B cell (primary cell): ENCODE measurements at regions not wholly inside any gene's neighbourhood (a gene's known extent, or its start where the extent isn't known, plus 50 kb on each side); places are given as distances from the start of the nearest gene placed in this dataset.

Source experiments
- ATAC-seq: fragments of 200-7000 bp; cut with Tn5 transposase; one replicate; pipeline ENCODE4 v1.10.0; 2021; ENCODE audit warnings: low read depth, mild to moderate bottlenecking, moderate number of reproducible peaks, moderate library complexity
- CTCF ChIA-PET: fragments of 350-600 bp; sonication (Branson Sonifier 250); formaldehyde crosslinking; loops from one replicate; lab custom pipeline; 2021; ENCODE audit warnings: antibody characterized with exemption, inconsistent platforms; lab: Charles Lee
- POLR2A ChIA-PET: fragments of 350-600 bp; sonication (Branson Sonifier 250); formaldehyde crosslinking; loops from one replicate; lab custom pipeline; 2021; ENCODE audit warnings: antibody characterized with exemption; lab: Charles Lee
- DNase-seq: peaks from one replicate; pipeline ENCODE4 v3.0.0; 2013
- H2AFZ ChIP-seq: 2 replicates; pipeline ENCODE4 v1.6.1; 2012; ENCODE audit warnings: mild to moderate bottlenecking, low read depth, low read length; ENCODE audit not compliant: insufficient read depth, poor library complexity, severe bottlenecking
- H3K27ac ChIP-seq, 2 donors: 1 replicate in 1 of 2; 2 replicates in 1 of 2; pipeline ENCODE4 v1.5.1; 2012 to 2013; ENCODE audit warnings: low read length in 2 of 2, mild to moderate bottlenecking in 2 of 2, moderate library complexity in 1 of 2
- H3K27me3 ChIP-seq, 4 experiments: fragments of 200-600 bp in 1 of 4; sonication (generic) in 1 of 4; replicated peaks in 1 of 4; 1 replicate in 2 of 4; 2 replicates in 2 of 4; pipeline versions ENCODE4 v1.6.1 to v1.7.0; 2013 to 2016; ENCODE audit warnings: low read length in 3 of 4, mild to moderate bottlenecking in 2 of 4, mixed read lengths in 1 of 4, moderate library complexity in 1 of 4; ENCODE audit not compliant: insufficient read depth in 4 of 4, control insufficient read depth in 3 of 4; ENCODE audit errors: control extremely low read depth in 1 of 4
- H3K36me3 ChIP-seq, 2 experiments: replicated peaks in 1 of 2; 1 replicate in 1 of 2; 2 replicates in 1 of 2; pipeline versions ENCODE4 v1.6.1 to v1.7.1; 2013; ENCODE audit warnings: low read length in 1 of 2; ENCODE audit not compliant: insufficient read depth in 2 of 2, control insufficient read depth in 1 of 2; ENCODE audit errors: control extremely low read depth in 1 of 2, extremely low read depth in 1 of 2
- H3K4me1 ChIP-seq, 2 donors: fragments of 200-600 bp in 1 of 2; sonication (generic) in 1 of 2; 1 replicate in 1 of 2; 2 replicates in 1 of 2; pipeline versions ENCODE4 v1.5.1 to v1.6.1; 2013 to 2017; ENCODE audit warnings: low read length in 2 of 2; ENCODE audit not compliant: control insufficient read depth in 2 of 2, insufficient read depth in 2 of 2
- H3K4me2 ChIP-seq: replicated peaks from 2 replicates; pipeline ENCODE3; 2012; ENCODE audit warnings: mild to moderate bottlenecking, low read depth, low read length; ENCODE audit not compliant: poor library complexity, severe bottlenecking
- H3K4me3 ChIP-seq, 5 experiments: fragments of 200-600 bp in 1 of 5; sonication (generic) in 1 of 5; 1 replicate in 3 of 5; 2 replicates in 2 of 5; pipeline versions ENCODE4 v1.5.1 to v1.7.0; 2011 to 2016; ENCODE audit warnings: low read length in 4 of 5, mild to moderate bottlenecking in 4 of 5, low read depth in 2 of 5, control low read depth in 1 of 5, moderate library complexity in 1 of 5; ENCODE audit not compliant: insufficient read depth in 1 of 5; ENCODE audit errors: control extremely low read depth in 1 of 5, extremely low read depth in 1 of 5
- H3K79me2 ChIP-seq: fragments of 200-600 bp; sonication (generic); one replicate; pipeline ENCODE4 v1.6.0; 2016; ENCODE audit warnings: low read length; ENCODE audit not compliant: control insufficient read depth, insufficient read depth
- H3K9ac ChIP-seq: fragments of 200-600 bp; sonication (generic); 2 replicates; pipeline ENCODE4 v1.6.1; 2017; ENCODE audit warnings: mild to moderate bottlenecking, low read length, moderate library complexity
- H3K9me3 ChIP-seq, 3 donors: one replicate each; pipeline versions ENCODE4 v1.6.1 to v1.7.1; 2013; ENCODE audit warnings: low read length in 2 of 3; ENCODE audit not compliant: control insufficient read depth in 2 of 3, insufficient read depth in 1 of 3; ENCODE audit errors: control extremely low read depth in 1 of 3
- H4K20me1 ChIP-seq: 2 replicates; pipeline ENCODE4 v1.6.0; 2012; ENCODE audit warnings: mild to moderate bottlenecking, low read length; ENCODE audit not compliant: insufficient read depth, control insufficient read depth, poor library complexity, severe bottlenecking
- H3K27ac Mint-ChIP-seq: one replicate; pipeline ENCODE4 v1.8.0; 2021; ENCODE audit warnings: mixed read lengths
- H3K27me3 Mint-ChIP-seq: one replicate; pipeline ENCODE4 v1.8.0; 2021; ENCODE audit warnings: mixed read lengths
- H3K4me1 Mint-ChIP-seq: one replicate; pipeline ENCODE4 v1.8.0; 2021; ENCODE audit warnings: mixed read lengths
- H3K4me3 Mint-ChIP-seq: one replicate; pipeline ENCODE4 v1.8.0; 2021; ENCODE audit warnings: mixed read lengths
- H3K9me3 Mint-ChIP-seq: one replicate; pipeline ENCODE4 v1.8.0; 2022; ENCODE audit warnings: mixed read lengths; ENCODE audit not compliant: insufficient read depth
- CTCF ChIP-seq: fragments of 200-600 bp; IDR thresholded peaks from one replicate; pipeline ENCODE4 v1.8.0; 2022; ENCODE audit warnings: antibody characterized with exemption, mild to moderate bottlenecking
- EZH2 ChIP-seq: IDR thresholded peaks from 2 replicates; pipeline ENCODE4 v1.6.1; 2012; ENCODE audit warnings: borderline replicate concordance, low read depth, mild to moderate bottlenecking, moderate library complexity, low read length; ENCODE audit not compliant: insufficient read depth, poor library complexity, severe bottlenecking
- WGBS: methylation state at CpG from one replicate; pipeline ENCODE4 v1.1.5; 2013; ENCODE audit warnings: missing lambda C conversion rate; ENCODE audit not compliant: insufficient coverage; 5-methylcytosine and 5-hydroxymethylcytosine counted together
- intact Hi-C: fragments of 100-400 bp; cut with micrococcal nuclease; formaldehyde crosslinking; loops from one replicate; pipeline ENCODE4 v1.10.0; 2022

- H3K27ac Mint-ChIP-seq = no peak overlapping the region
- H3K9me3 ChIP-seq = peaks cover 0 to 14% (median 0%) of the 10 kb centered on the region in 3 donors
- TF ChIP-seq CTCF = no peak
- TF ChIP-seq EZH2 = no peak
- no peaks in the 10 kb centered on the region for H3K79me2 ChIP-seq
- H3K9me3 Mint-ChIP-seq = no peaks in the 10 kb centered on the region
- H4K20me1 ChIP-seq = no peaks in the 10 kb centered on the region
- H3K4me1 ChIP-seq = peaks cover 6 to 10% of the 10 kb centered on the region in 2 donors
- ChIA-PET CTCF (no interaction called here), POLR2A (no interaction called here)
- H3K4me2 ChIP-seq = peak overlapping the region; percentile 8
- no peak overlapping the region for H3K4me3 Mint-ChIP-seq
- H3K36me3 ChIP-seq = no peaks in the 10 kb centered on the region
- DNase-seq = no peak
- H3K4me3 ChIP-seq = no peak overlapping the region
- H3K27ac ChIP-seq = no peak overlapping the region
- peaks cover 12% of the 10 kb centered on the region for H3K27me3 Mint-ChIP-seq
- H3K4me1 Mint-ChIP-seq = peaks cover 10% of the 10 kb centered on the region
- intact Hi-C loops = no loop called here
- no peak for ATAC-seq
- no peak overlapping the region for H3K9ac ChIP-seq
- no peaks in the 10 kb centered on the region for H3K27me3 ChIP-seq
- 87% methylated on average over 26 of the region's 26 CpGs for WGBS
- H2AFZ ChIP-seq = no peak overlapping the region
Observed at GRCh38 chr16:85227946-85228862, 115.9 kb upstream of the CIBAR2 start.

- no peak overlapping the region for H3K4me3 ChIP-seq
- ATAC-seq = no peak
Observed at GRCh38 chr16:85228970-85229430, 116.7 kb upstream of the CIBAR2 start.

More at GRCh38 chr16:85228970-85229430, 116.7 kb upstream of the CIBAR2 start:
- Mint-ChIP-seq H3K9me3 (no peaks in the 10 kb centered on the region), H3K4me3 (no peak overlapping the region), H3K27me3 (peaks cover 16% of the 10 kb centered on the region), H3K4me1 (peaks cover 10% of the 10 kb centered on the region), H3K27ac (no peak overlapping the region)
- no peaks in the 10 kb centered on the region for H3K36me3 ChIP-seq
- 91% methylated on average over 24 of the region's 24 CpGs for WGBS
- POLR2A ChIA-PET = no interaction called here
- H4K20me1 ChIP-seq = no peaks in the 10 kb centered on the region
- no peak overlapping the region for H2AFZ ChIP-seq
- DNase-seq = no peak
- H3K27me3 ChIP-seq = no peaks in the 10 kb centered on the region
- peaks cover 0 to 14% (median 0%) of the 10 kb centered on the region in 3 donors for H3K9me3 ChIP-seq
- peaks cover 6 to 10% of the 10 kb centered on the region in 2 donors for H3K4me1 ChIP-seq
- no peak overlapping the region for H3K9ac ChIP-seq
- H3K79me2 ChIP-seq = no peaks in the 10 kb centered on the region
- H3K27ac ChIP-seq = no peak overlapping the region
- CTCF ChIA-PET = interaction anchor here (1.1 kb wide), 1 partner anchor 16 kb away, joined by 6 read pairs; no protein-coding TSS in a partner anchor
- H3K4me2 ChIP-seq = no peak overlapping the region
- no peak for TF ChIP-seq CTCF
- no peak for TF ChIP-seq EZH2
- intact Hi-C loops = no loop called here
